ENCODE measurements at regions not wholly inside any gene's neighbourhood (a gene's known extent, or its start where the extent isn't known, plus 50 kb on each side); places are given as distances from the start of the nearest gene placed in this dataset.

DNA sequence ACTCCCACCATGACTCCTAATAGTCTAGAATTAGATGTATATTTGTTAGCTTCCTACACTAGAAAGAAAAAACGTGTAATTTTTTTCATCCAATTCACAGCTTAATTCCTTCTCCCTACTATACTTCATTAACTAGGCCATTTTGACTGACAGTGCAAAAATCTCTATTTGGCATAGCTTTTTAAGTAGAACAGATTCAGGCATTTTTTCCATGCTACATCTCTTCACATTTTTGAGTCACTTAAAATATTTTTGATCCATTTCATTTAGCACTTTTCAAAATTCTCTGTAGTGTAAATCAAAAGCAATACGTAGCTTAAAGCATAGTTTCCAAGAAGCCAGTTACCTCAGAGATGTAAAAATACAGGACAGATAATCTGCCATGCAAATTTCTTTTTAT is 391.1 kb upstream of the NPVF start:
- TF ChIP-seq, protein P1, sequence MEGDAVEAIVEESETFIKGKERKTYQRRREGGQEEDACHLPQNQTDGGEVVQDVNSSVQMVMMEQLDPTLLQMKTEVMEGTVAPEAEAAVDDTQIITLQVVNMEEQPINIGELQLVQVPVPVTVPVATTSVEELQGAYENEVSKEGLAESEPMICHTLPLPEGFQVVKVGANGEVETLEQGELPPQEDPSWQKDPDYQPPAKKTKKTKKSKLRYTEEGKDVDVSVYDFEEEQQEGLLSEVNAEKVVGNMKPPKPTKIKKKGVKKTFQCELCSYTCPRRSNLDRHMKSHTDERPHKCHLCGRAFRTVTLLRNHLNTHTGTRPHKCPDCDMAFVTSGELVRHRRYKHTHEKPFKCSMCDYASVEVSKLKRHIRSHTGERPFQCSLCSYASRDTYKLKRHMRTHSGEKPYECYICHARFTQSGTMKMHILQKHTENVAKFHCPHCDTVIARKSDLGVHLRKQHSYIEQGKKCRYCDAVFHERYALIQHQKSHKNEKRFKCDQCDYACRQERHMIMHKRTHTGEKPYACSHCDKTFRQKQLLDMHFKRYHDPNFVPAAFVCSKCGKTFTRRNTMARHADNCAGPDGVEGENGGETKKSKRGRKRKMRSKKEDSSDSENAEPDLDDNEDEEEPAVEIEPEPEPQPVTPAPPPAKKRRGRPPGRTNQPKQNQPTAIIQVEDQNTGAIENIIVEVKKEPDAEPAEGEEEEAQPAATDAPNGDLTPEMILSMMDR (IDR thresholded peaks at IDR 0.05 in 2 of 3, conservative IDR thresholded peaks at IDR 0.05 in 1 of 3; ENCODE audit: borderline replicate concordance in 1 of 3, insufficient read depth in 1 of 3, low read depth in 2 of 3, low read length in 2 of 3): no peak
- TF ChIP-seq, protein P2, sequence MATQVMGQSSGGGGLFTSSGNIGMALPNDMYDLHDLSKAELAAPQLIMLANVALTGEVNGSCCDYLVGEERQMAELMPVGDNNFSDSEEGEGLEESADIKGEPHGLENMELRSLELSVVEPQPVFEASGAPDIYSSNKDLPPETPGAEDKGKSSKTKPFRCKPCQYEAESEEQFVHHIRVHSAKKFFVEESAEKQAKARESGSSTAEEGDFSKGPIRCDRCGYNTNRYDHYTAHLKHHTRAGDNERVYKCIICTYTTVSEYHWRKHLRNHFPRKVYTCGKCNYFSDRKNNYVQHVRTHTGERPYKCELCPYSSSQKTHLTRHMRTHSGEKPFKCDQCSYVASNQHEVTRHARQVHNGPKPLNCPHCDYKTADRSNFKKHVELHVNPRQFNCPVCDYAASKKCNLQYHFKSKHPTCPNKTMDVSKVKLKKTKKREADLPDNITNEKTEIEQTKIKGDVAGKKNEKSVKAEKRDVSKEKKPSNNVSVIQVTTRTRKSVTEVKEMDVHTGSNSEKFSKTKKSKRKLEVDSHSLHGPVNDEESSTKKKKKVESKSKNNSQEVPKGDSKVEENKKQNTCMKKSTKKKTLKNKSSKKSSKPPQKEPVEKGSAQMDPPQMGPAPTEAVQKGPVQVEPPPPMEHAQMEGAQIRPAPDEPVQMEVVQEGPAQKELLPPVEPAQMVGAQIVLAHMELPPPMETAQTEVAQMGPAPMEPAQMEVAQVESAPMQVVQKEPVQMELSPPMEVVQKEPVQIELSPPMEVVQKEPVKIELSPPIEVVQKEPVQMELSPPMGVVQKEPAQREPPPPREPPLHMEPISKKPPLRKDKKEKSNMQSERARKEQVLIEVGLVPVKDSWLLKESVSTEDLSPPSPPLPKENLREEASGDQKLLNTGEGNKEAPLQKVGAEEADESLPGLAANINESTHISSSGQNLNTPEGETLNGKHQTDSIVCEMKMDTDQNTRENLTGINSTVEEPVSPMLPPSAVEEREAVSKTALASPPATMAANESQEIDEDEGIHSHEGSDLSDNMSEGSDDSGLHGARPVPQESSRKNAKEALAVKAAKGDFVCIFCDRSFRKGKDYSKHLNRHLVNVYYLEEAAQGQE (IDR thresholded peaks at IDR 0.05; ENCODE audit: low read depth): no peak
- TF ChIP-seq RAD21 (IDR thresholded peaks at IDR 0.05; ENCODE audit: low read depth) (no peak), POLR2AphosphoS5 (IDR thresholded peaks at IDR 0.05; ENCODE audit: low read depth, low read length) (no peak), TCF7L2 (IDR thresholded peaks at IDR 0.05; ENCODE audit: borderline replicate concordance, extremely low read depth, insufficient read depth, insufficient read length) (no peak), POLR2A (IDR thresholded peaks at IDR 0.05; ENCODE audit: borderline replicate concordance, extremely low read depth, insufficient read depth, insufficient read length) (no peak), EZH2 (IDR thresholded peaks at IDR 0.05) (no peak), SP1 (IDR thresholded peaks at IDR 0.05; ENCODE audit: low read depth) (no peak), EZH2phosphoT487 (IDR thresholded peaks at IDR 0.05; ENCODE audit: borderline replicate concordance) (no peak)

Measured in HCT116 (cell line).